ENCODE measurements at regions not wholly inside any gene's neighbourhood (a gene's known extent, or its start where the extent isn't known, plus 50 kb on each side); places are given as distances from the start of the nearest gene placed in this dataset.

GRCh38 chr9:115924669-115924987, 229.0 kb upstream of the PAPPA start:
- H3K27ac ChIP-seq (ENCODE audit: low read length), result no peak overlapping the region
- no peak overlapping the region for H3K4me2 ChIP-seq (ENCODE audit: low read length)
- no peaks in the 10 kb centered on the region for H3K27me3 ChIP-seq (ENCODE audit: low read depth, low read length)

GRCh38 chr9:115925424-115925823, 228.2 kb upstream of the PAPPA start:
- H3K79me2 ChIP-seq (ENCODE audit: low read length), result no peaks in the 10 kb centered on the region
- H3K4me2 ChIP-seq (ENCODE audit: low read length), result no peak overlapping the region
- H3K4me1 ChIP-seq (ENCODE audit: low read length), result no peaks in the 10 kb centered on the region
- no peaks in the 10 kb centered on the region for H3K9me3 ChIP-seq (ENCODE audit: insufficient read depth, low read length)
- TF ChIP-seq CTCF (IDR thresholded peaks at IDR 0.05; ENCODE audit: low read depth, low read length) (no peak), EZH2phosphoT487 (IDR thresholded peaks at IDR 0.05; ENCODE audit: low read depth) (no peak)
- no peaks in the 10 kb centered on the region for H3K27me3 ChIP-seq (ENCODE audit: low read depth, low read length)
- H2AFZ ChIP-seq (ENCODE audit: low read depth, low read length), result no peak overlapping the region
- H3K9ac ChIP-seq (ENCODE audit: low read length), result no peak overlapping the region
- H3K27ac ChIP-seq (ENCODE audit: low read length), result no peak overlapping the region
- no peak overlapping the region for H3K4me3 ChIP-seq (ENCODE audit: low read length)
- H3K36me3 ChIP-seq (replicated peaks; ENCODE audit: low read depth, low read length), result no peaks in the 10 kb centered on the region
- no peaks in the 10 kb centered on the region for H4K20me1 ChIP-seq (ENCODE audit: insufficient read depth, low read length)

More at GRCh38 chr9:115924669-115924987, 229.0 kb upstream of the PAPPA start:
- Histone ChIP-seq H2AFZ (ENCODE audit: low read depth, low read length) (no peak overlapping the region), H3K36me3 (replicated peaks; ENCODE audit: low read depth, low read length) (no peaks in the 10 kb centered on the region), H4K20me1 (ENCODE audit: insufficient read depth, low read length) (no peaks in the 10 kb centered on the region), H3K4me3 (ENCODE audit: low read length) (no peak overlapping the region), H3K4me1 (ENCODE audit: low read length) (no peaks in the 10 kb centered on the region), H3K79me2 (ENCODE audit: low read length) (no peaks in the 10 kb centered on the region), H3K9me3 (ENCODE audit: insufficient read depth, low read length) (no peaks in the 10 kb centered on the region), H3K9ac (ENCODE audit: low read length) (no peak overlapping the region)
- TF ChIP-seq CTCF (IDR thresholded peaks at IDR 0.05; ENCODE audit: low read depth, low read length) (no peak), EZH2phosphoT487 (IDR thresholded peaks at IDR 0.05; ENCODE audit: low read depth) (no peak)

GRCh38 chr9:115930472-115930871, 223.1 kb upstream of the PAPPA start:
- no peak overlapping the region for H3K4me2 ChIP-seq (ENCODE audit: low read length)
- H3K79me2 ChIP-seq (ENCODE audit: low read length), result no peaks in the 10 kb centered on the region
- no peak overlapping the region for H2AFZ ChIP-seq (ENCODE audit: low read depth, low read length)
- H3K9me3 ChIP-seq (ENCODE audit: insufficient read depth, low read length), result no peaks in the 10 kb centered on the region
- H4K20me1 ChIP-seq (ENCODE audit: insufficient read depth, low read length), result no peaks in the 10 kb centered on the region
- H3K27me3 ChIP-seq (ENCODE audit: low read depth, low read length), result no peaks in the 10 kb centered on the region
- no peaks in the 10 kb centered on the region for H3K36me3 ChIP-seq (replicated peaks; ENCODE audit: low read depth, low read length)
- H3K4me1 ChIP-seq (ENCODE audit: low read length), result no peaks in the 10 kb centered on the region
- TF ChIP-seq EZH2phosphoT487 (IDR thresholded peaks at IDR 0.05; ENCODE audit: low read depth) (no peak), CTCF (IDR thresholded peaks at IDR 0.05; ENCODE audit: low read depth, low read length) (no peak)
- no peak overlapping the region for H3K9ac ChIP-seq (ENCODE audit: low read length)
- H3K27ac ChIP-seq (ENCODE audit: low read length), result no peak overlapping the region
- H3K4me3 ChIP-seq (ENCODE audit: low read length), result no peak overlapping the region

- Histone ChIP-seq H3K79me2 (ENCODE audit: low read length) (no peaks in the 10 kb centered on the region), H2AFZ (ENCODE audit: low read depth, low read length) (no peak overlapping the region), H3K27ac (ENCODE audit: low read length) (no peak overlapping the region), H3K36me3 (replicated peaks; ENCODE audit: low read depth, low read length) (no peaks in the 10 kb centered on the region), H3K4me2 (ENCODE audit: low read length) (no peak overlapping the region), H3K9ac (ENCODE audit: low read length) (no peak overlapping the region), H3K4me1 (ENCODE audit: low read length) (no peaks in the 10 kb centered on the region), H4K20me1 (ENCODE audit: insufficient read depth, low read length) (no peaks in the 10 kb centered on the region), H3K9me3 (ENCODE audit: insufficient read depth, low read length) (no peaks in the 10 kb centered on the region), H3K27me3 (ENCODE audit: low read depth, low read length) (no peaks in the 10 kb centered on the region; the same call in 1 of the 2 replicates), H3K4me3 (ENCODE audit: low read length) (no peak overlapping the region)
- TF ChIP-seq CTCF (IDR thresholded peaks at IDR 0.05; ENCODE audit: low read depth, low read length) (no peak), EZH2phosphoT487 (IDR thresholded peaks at IDR 0.05; ENCODE audit: low read depth) (no peak)
Measured at GRCh38 chr9:115938479-115938878, 215.1 kb upstream of the PAPPA start.

Measured in OCI-LY3 (cell line).